ENCODE measurements at regions not wholly inside any gene's neighbourhood (a gene's known extent, or its start where the extent isn't known, plus 50 kb on each side); places are given as distances from the start of the nearest gene placed in this dataset.
"Not testable (repeated sequence)": the region's sequence is repeated elsewhere in the genome, so short reads cannot be mapped to it uniquely, and the experiment has no call there.

GRCh38 chr10:28130267-28130666, 131.4 kb upstream of the ODAD2 start:
- no peak for DNase-seq (ENCODE audit: low read depth in 3 of 3)

GRCh38 chr10:28127881-28128280, 129.0 kb upstream of the ODAD2 start:
- DNase-seq (ENCODE audit: low read depth in 3 of 3): no peak

GRCh38 chr10:28125701-28126100, 126.8 kb upstream of the ODAD2 start:
- DNase-seq (ENCODE audit: low read depth in 3 of 3): no peak

- DNase-seq (ENCODE audit: low read depth in 3 of 3): no peak
Observed at GRCh38 chr10:28120795-28121194, 121.9 kb upstream of the ODAD2 start.

GRCh38 chr10:28120043-28120749, 121.3 kb upstream of the ODAD2 start:
- no peak for DNase-seq (ENCODE audit: low read depth in 3 of 3)

- no peak for DNase-seq (ENCODE audit: low read depth in 3 of 3)
Observed at GRCh38 chr10:28118985-28119628, 120.2 kb upstream of the ODAD2 start.

- no peak for DNase-seq (ENCODE audit: low read depth in 3 of 3)
Observed at GRCh38 chr10:28113202-28113601, 114.3 kb upstream of the ODAD2 start.

- DNase-seq (ENCODE audit: low read depth in 3 of 3): no peak
Observed at GRCh38 chr10:28111712-28112111, 112.8 kb upstream of the ODAD2 start.

- no peak for DNase-seq (ENCODE audit: low read depth in 3 of 3)
Observed at GRCh38 chr10:28105561-28105960, 106.7 kb upstream of the ODAD2 start.

GRCh38 chr10:28097633-28098032, 98.8 kb upstream of the ODAD2 start:
- no peak for DNase-seq (ENCODE audit: low read depth in 3 of 3)

GRCh38 chr10:28095791-28096378, 97.0 kb upstream of the ODAD2 start:
- no peak for DNase-seq (ENCODE audit: low read depth in 3 of 3)

GRCh38 chr10:28094121-28094520, 95.2 kb upstream of the ODAD2 start:
- DNase-seq (ENCODE audit: low read depth in 3 of 3): no peak

- no peak for DNase-seq (ENCODE audit: low read depth in 3 of 3)
Observed at GRCh38 chr10:28091913-28092312, 93.0 kb upstream of the ODAD2 start.

- no peak for DNase-seq (ENCODE audit: low read depth in 3 of 3)
Observed at GRCh38 chr10:28090506-28090905, 91.6 kb upstream of the ODAD2 start.

- DNase-seq (ENCODE audit: low read depth in 3 of 3): no peak
Observed at GRCh38 chr10:28089467-28089866, 90.6 kb upstream of the ODAD2 start.

- DNase-seq (ENCODE audit: low read depth in 3 of 3): no peak
Observed at GRCh38 chr10:28087661-28088351, 88.9 kb upstream of the ODAD2 start.

GRCh38 chr10:28085760-28086159, 86.9 kb upstream of the ODAD2 start:
- not testable (repeated sequence) for DNase-seq (ENCODE audit: low read depth in 3 of 3)

- DNase-seq (ENCODE audit: low read depth in 3 of 3): no peak
Observed at GRCh38 chr10:28082885-28083284, 84.0 kb upstream of the ODAD2 start.

GRCh38 chr10:28082316-28082715, 83.4 kb upstream of the ODAD2 start:
- no peak for DNase-seq (ENCODE audit: low read depth in 3 of 3)

GRCh38 chr10:28077889-28078288, 79.0 kb upstream of the ODAD2 start:
- no peak for DNase-seq (ENCODE audit: low read depth in 3 of 3)

- DNase-seq (ENCODE audit: low read depth in 3 of 3): no peak
Observed at GRCh38 chr10:28075424-28075823, 76.5 kb upstream of the ODAD2 start.

GRCh38 chr10:28072573-28072972, 73.7 kb upstream of the ODAD2 start:
- no peak for DNase-seq (ENCODE audit: low read depth in 3 of 3)
